Limb (tissue), 2 donors: ENCODE measurements at regions not wholly inside any gene's neighbourhood (a gene's known extent, or its start where the extent isn't known, plus 50 kb on each side); places are given as distances from the start of the nearest gene placed in this dataset.
A peak's percentile ranks its signal among the peaks of the same experiment; 100 is the strongest.

ENCODE experiments used
- DNase-seq, 2 donors: peaks; one replicate each; pipeline ENCODE4 v3.0.0-alpha.2; 2016; ENCODE audit errors: extremely low spot score in 2 of 2

DNA sequence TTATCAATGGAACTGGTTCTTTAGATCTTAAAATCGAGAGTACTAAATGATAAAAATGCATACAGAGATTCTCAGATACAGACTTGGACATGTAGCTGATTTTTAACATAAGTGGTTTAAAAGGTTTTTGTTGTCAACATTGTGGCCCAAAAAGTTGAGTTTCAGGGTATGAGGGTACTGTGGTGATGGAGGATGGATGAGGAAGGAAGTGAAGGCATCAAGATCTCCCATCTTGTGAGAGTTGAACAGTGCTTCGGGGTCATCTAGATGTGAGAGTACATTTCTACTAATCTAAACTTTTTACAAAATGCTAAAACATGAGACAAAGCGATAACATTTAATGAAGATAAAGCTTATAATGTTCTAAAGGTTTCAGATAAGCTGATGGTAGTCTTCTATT is 452.6 kb downstream of the PCNX1 start:
- no peak for DNase-seq

GRCh38 chr14:71361336-71361735 is 454.1 kb downstream of the PCNX1 start:
- DNase-seq = no peak

GRCh38 chr14:71361874-71362273 is 454.6 kb downstream of the PCNX1 start:
- DNase-seq = no peak

DNA sequence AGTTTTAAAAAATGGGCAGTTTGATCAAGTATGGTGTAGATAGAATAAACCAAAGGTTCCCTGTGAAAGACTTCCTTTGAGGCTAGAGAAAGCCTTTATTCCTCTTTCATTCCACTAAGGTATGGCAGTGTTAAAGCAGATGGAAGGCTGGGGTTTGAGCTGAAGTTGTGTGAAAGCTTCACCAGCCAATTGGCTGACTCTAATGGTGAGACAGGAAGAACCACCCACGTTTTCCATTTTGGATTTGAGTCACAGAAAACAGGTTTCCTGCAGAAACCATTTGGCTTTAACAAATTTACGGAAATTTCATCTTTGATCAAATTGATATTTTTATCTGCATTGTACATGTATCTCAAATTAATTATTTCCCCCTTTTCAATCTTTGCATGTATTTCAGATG is 455.0 kb downstream of the PCNX1 start:
- no peak for DNase-seq

- DNase-seq = peak in 1 of 2 donors; percentile 50
Measured at GRCh38 chr14:71362920-71363584, 455.8 kb downstream of the PCNX1 start.

- no peak for DNase-seq
Measured at GRCh38 chr14:71363946-71364925, 457.0 kb downstream of the PCNX1 start.

DNA sequence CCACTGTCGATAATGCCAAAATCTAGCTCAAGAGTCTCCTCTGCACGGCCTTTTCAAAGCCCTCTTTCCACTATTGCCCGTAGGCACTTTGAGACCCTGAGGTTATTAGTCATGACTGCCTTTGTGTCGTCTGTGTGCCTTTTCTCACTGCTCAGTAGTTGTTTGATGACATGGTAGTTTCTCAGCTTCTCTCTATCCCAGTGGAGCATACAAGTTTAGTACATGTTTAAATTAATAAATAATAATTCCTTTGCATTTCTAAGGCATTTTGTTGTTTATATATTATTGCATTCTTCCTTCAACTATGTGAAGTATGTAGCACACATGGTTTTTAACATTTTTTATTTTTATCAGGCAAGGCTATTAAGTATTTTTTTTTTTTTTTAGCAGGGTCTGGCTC is 458.1 kb downstream of the PCNX1 start:
- DNase-seq = no peak

DNA sequence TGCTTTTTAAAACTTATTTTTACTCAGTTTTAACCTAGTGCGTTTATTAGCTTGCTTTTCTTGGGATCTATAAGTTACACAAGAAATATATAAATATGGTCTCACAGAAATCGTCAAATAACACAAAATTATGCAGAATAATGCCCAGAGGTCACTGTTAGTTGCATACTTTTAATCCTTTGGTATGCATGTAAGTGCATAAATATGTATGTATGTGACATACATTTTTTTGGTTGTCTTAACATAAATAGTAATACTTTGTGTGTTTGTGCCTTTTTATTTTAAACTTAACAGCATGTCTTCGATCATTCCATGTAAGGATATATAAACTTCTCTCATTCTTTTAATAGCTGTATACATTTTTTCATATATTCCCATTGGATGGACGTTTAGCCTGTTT is 459.6 kb downstream of the PCNX1 start:
- no peak for DNase-seq

- no peak for DNase-seq
Measured at GRCh38 chr14:71371711-71372396, 464.6 kb downstream of the PCNX1 start.

DNA sequence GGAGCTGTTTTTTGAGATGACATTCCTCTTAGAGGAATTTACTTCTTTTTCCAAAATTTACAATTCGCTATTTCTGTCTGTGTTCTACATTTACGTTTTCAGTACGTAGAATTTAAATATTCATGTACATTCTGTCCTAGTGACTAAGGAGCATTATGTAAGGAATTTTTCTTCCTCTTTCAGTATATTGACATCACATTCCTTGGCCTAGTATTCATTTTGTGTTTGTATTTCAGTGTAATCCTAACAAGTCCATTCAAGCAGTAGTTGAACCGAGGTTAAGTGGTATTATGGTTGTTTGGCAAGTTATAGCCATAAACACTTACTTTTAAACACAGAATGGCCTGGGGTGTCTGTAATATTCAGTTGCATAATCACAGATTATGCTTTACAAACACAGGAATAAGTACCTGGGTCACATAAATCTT is 465.2 kb downstream of the PCNX1 start:
- DNase-seq = no peak

GRCh38 chr14:71373773-71374172 is 466.5 kb downstream of the PCNX1 start:
- no peak for DNase-seq

- no peak for DNase-seq
Measured at GRCh38 chr14:71374989-71375388, 467.7 kb downstream of the PCNX1 start.

GRCh38 chr14:71377099-71377498 is 469.8 kb downstream of the PCNX1 start:
- no peak for DNase-seq

DNA sequence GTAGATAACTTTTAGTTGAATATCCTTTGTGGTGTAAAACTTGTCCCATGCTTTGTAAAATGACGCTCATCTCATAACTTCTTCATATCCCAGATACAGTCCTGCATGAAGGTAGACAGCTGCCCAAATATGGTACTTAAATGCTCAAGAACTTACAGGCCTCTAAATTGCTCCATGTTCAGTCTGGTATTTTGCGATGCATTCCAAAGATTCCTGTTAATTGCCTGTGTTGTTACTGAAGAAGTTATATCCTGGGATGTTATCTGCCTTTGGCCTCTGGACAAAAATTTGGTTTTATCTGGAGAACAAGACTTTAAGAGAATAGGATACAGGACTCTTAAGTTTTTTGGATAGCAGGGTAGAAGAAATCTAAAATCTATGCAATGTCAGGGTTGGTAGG is 473.0 kb downstream of the PCNX1 start:
- DNase-seq = no peak

- no peak for DNase-seq
Measured at GRCh38 chr14:71381814-71382213, 474.6 kb downstream of the PCNX1 start.

DNA sequence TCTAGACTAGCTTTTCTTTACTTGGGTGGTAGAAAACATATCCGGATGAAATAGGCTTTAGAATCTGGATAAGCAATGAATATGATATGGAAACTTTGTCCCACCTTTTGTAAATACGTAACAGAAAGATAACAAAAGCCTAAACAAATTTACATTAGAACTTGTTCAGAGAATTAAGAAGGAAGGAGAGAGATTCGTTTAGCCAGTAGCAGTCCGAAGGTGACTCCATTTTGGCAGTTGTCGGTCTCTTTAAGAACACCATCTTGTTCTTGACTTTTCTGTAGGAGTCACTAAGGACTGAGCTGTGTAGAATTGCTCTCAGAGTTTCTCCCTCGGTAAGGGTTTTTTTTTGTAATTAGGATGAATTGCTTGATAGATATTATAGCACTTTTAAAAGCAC is 475.1 kb downstream of the PCNX1 start:
- DNase-seq = no peak

GRCh38 chr14:71383510-71383909 is 476.3 kb downstream of the PCNX1 start:
- DNase-seq = no peak

DNA sequence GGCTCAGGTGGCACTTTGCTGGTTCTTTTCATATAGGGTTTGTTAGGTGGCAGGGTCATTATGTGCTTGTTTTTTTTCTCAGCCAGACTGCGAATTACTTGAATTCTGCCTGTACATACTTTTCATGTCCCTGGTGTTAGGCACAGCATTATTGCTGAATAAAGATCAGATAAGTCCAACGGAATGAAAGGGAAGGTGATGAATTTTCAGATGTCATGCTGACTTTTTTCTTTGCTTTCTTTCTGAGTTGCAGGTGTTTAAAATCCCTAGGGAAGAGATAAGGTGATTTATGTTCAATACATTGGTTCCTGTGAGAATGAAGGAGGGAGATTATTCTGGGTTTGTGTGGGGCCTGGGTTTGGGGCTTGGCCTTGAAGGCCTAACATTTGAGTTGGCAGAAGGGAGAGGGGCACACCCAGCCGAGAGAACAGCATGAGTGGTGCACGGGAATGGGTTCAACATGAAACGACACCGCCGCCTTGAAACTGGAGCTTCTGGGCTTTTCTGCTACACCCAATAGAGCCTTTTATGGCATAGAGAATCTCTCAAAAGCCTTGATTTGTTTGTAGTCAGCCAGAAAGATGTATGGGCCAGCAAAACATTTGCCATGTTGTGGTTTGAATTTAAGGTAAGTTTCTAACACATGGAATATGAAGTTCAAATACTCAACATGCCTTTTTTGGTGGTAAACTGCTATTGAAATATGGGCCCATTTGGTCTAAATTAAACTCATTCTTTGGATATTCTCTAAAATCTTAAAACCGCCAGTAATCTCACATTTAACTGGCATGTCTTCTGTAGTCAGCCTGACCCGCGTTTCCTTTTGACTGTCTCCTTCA is 477.0 kb downstream of the PCNX1 start:
- no peak for DNase-seq

- no peak for DNase-seq
Measured at GRCh38 chr14:71387753-71388152, 480.5 kb downstream of the PCNX1 start.

- DNase-seq = no peak
Measured at GRCh38 chr14:71388336-71388735, 481.1 kb downstream of the PCNX1 start.

DNA sequence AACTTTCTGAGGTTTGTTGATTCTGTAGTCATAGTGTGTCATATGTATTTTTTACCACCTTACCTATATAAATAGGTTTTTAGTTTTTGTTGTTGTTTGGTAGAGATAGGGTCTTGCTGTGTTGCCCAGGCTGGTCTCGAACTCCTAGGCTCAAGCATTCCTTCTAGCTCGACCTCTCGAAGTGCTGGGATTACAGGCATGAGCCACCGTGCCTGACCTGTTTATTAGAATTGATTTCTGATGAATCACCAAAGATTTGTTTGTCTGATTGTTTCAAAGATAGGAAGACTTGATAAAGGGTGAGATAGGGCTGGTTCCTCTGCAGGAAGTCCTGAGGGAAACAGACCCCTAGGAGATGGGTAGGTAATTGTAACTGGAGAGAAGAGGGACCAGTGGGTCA is 481.6 kb downstream of the PCNX1 start:
- no peak for DNase-seq
